ENCODE measurements at regions not wholly inside any gene's neighbourhood (a gene's known extent, or its start where the extent isn't known, plus 50 kb on each side); places are given as distances from the start of the nearest gene placed in this dataset.
A peak's percentile ranks its signal among the peaks of the same experiment; 100 is the strongest.

GRCh38 chr1:82934074-82934473, 1064.9 kb downstream of the TTLL7 start:
- no peak for DNase-seq (ENCODE audit: low read depth in 4 of 4, low spot score in 2 of 4)

- DNase-seq (ENCODE audit: low read depth in 4 of 4, low spot score in 2 of 4) = no peak
These were observed 1066.2 kb downstream of the TTLL7 start for GRCh38 chr1:82932727-82933126.

- DNase-seq (ENCODE audit: low read depth in 4 of 4, low spot score in 2 of 4) = no peak
These were observed 1066.7 kb downstream of the TTLL7 start for GRCh38 chr1:82932207-82932606.

- peak; percentile 63 to 74 (median 68) for DNase-seq (ENCODE audit: low read depth in 4 of 4, low spot score in 2 of 4)
These were observed 1067.9 kb downstream of the TTLL7 start for GRCh38 chr1:82931006-82931405.

- peak in 1 of 4 donors; percentile 41 for DNase-seq (ENCODE audit: low read depth in 4 of 4, low spot score in 2 of 4)
These were observed 1071.2 kb downstream of the TTLL7 start for GRCh38 chr1:82927753-82928152.

GRCh38 chr1:82924666-82925065, 1074.3 kb downstream of the TTLL7 start:
- DNase-seq (ENCODE audit: low read depth in 4 of 4, low spot score in 2 of 4) = no peak

- no peak for DNase-seq (ENCODE audit: low read depth in 4 of 4, low spot score in 2 of 4)
These were observed 1075.0 kb downstream of the TTLL7 start for GRCh38 chr1:82923931-82924330.

GRCh38 chr1:82921759-82922158, 1077.2 kb downstream of the TTLL7 start:
- no peak for DNase-seq (ENCODE audit: low read depth in 4 of 4, low spot score in 2 of 4)

- no peak for DNase-seq (ENCODE audit: low read depth in 4 of 4, low spot score in 2 of 4)
These were observed 1078.3 kb downstream of the TTLL7 start for GRCh38 chr1:82920418-82921248.

- no peak for DNase-seq (ENCODE audit: low read depth in 4 of 4, low spot score in 2 of 4)
These were observed 1079.1 kb downstream of the TTLL7 start for GRCh38 chr1:82919837-82920236.

- DNase-seq (ENCODE audit: low read depth in 4 of 4, low spot score in 2 of 4) = no peak
These were observed 1091.6 kb downstream of the TTLL7 start for GRCh38 chr1:82907313-82907712.

GRCh38 chr1:82903626-82904025, 1095.3 kb downstream of the TTLL7 start:
- no peak for DNase-seq (ENCODE audit: low read depth in 4 of 4, low spot score in 2 of 4)

- DNase-seq (ENCODE audit: low read depth in 4 of 4, low spot score in 2 of 4) = no peak
These were observed 1097.4 kb downstream of the TTLL7 start for GRCh38 chr1:82901561-82901960.

- no peak for DNase-seq (ENCODE audit: low read depth in 4 of 4, low spot score in 2 of 4)
These were observed 1097.8 kb downstream of the TTLL7 start for GRCh38 chr1:82901118-82901517.

GRCh38 chr1:82899017-82899416, 1098.3 kb downstream of the ADGRL2 start:
- no peak for DNase-seq (ENCODE audit: low read depth in 4 of 4, low spot score in 2 of 4)

- DNase-seq (ENCODE audit: low read depth in 4 of 4, low spot score in 2 of 4) = no peak
These were observed 1096.8 kb downstream of the ADGRL2 start for GRCh38 chr1:82897549-82897948.

- DNase-seq (ENCODE audit: low read depth in 4 of 4, low spot score in 2 of 4) = no peak
These were observed 1095.3 kb downstream of the ADGRL2 start for GRCh38 chr1:82896036-82896435.

GRCh38 chr1:82894635-82895034, 1093.9 kb downstream of the ADGRL2 start:
- DNase-seq (ENCODE audit: low read depth in 4 of 4, low spot score in 2 of 4) = no peak

GRCh38 chr1:82893712-82894470, 1093.2 kb downstream of the ADGRL2 start:
- DNase-seq (ENCODE audit: low read depth in 4 of 4, low spot score in 2 of 4) = no peak

GRCh38 chr1:82880506-82880905, 1079.8 kb downstream of the ADGRL2 start:
- DNase-seq (ENCODE audit: low read depth in 4 of 4, low spot score in 2 of 4) = no peak

- peak in 3 of 4 donors; percentile 29 to 41 (median 41) for DNase-seq (ENCODE audit: low read depth in 4 of 4, low spot score in 2 of 4)
These were observed 1079.1 kb downstream of the ADGRL2 start for GRCh38 chr1:82879701-82880305.
